ENCODE measurements at regions not wholly inside any gene's neighbourhood (a gene's known extent, or its start where the extent isn't known, plus 50 kb on each side); places are given as distances from the start of the nearest gene placed in this dataset.
"Not testable (repeated sequence)": the region's sequence is repeated elsewhere in the genome, so short reads cannot be mapped to it uniquely, and the experiment has no call there.

- H3K27me3 ChIP-seq (ENCODE audit: control insufficient read depth, insufficient read depth, low read length): no peaks in the 10 kb centered on the region
- no peaks in the 10 kb centered on the region for H3K36me3 ChIP-seq (ENCODE audit: control insufficient read depth, insufficient read depth, low read length)
- no peak overlapping the region for H3K9ac ChIP-seq (ENCODE audit: low read length)
- H3K4me3 ChIP-seq (ENCODE audit: low read length): no peak overlapping the region
- H3K9me3 ChIP-seq (ENCODE audit: control insufficient read depth, low read length): no peaks in the 10 kb centered on the region
- H3K4me1 ChIP-seq (ENCODE audit: control insufficient read depth, insufficient read depth, low read length): no peaks in the 10 kb centered on the region
Measured at GRCh38 chr10:65614956-65615565, 1310.8 kb upstream of the LRRTM3 start.

GRCh38 chr10:65618126-65618525 lies 1307.7 kb upstream of the LRRTM3 start:
- Histone ChIP-seq H3K9me3 (ENCODE audit: control insufficient read depth, low read length) (no peaks in the 10 kb centered on the region), H3K4me1 (ENCODE audit: control insufficient read depth, insufficient read depth, low read length) (no peaks in the 10 kb centered on the region), H3K9ac (ENCODE audit: low read length) (no peak overlapping the region), H3K27me3 (ENCODE audit: control insufficient read depth, insufficient read depth, low read length) (no peaks in the 10 kb centered on the region), H3K36me3 (ENCODE audit: control insufficient read depth, insufficient read depth, low read length) (no peaks in the 10 kb centered on the region), H3K4me3 (ENCODE audit: low read length) (no peak overlapping the region)

DNA sequence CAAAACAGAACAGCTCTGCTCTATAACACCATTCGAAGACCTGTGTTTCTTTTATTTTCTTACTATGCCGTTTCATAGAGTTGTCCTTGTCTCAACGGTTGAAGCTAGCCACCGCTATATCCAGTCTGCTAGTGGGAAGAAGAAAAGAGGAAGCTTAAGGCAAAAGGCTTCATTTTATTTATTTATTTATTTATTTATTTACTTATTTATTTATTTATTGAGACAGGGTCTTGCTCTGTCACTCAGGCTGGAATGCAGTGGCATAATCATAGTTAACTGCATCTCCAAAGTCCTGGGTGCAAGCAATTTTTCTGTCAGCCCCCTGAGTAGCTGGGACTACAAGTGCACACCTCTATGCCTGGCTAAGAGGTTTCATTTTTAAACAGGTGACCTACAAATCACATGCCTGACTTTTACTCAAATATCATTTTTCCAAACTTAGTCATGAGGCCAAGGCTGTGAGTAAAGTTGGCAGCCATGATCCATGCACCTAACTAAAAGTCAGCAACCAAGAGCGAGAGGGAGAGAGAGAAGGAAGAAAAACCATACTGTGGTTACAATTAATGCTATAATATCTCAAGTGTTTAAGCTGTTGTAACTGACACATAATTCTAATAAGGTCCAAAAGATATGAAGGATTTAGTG lies 1305.3 kb upstream of the LRRTM3 start:
- Histone ChIP-seq H3K4me1 (ENCODE audit: control insufficient read depth, insufficient read depth, low read length) (no peaks in the 10 kb centered on the region), H3K4me3 (ENCODE audit: low read length) (no peak overlapping the region), H3K9me3 (ENCODE audit: control insufficient read depth, low read length) (no peaks in the 10 kb centered on the region), H3K9ac (ENCODE audit: low read length) (no peak overlapping the region), H3K36me3 (ENCODE audit: control insufficient read depth, insufficient read depth, low read length) (no peaks in the 10 kb centered on the region), H3K27me3 (ENCODE audit: control insufficient read depth, insufficient read depth, low read length) (no peaks in the 10 kb centered on the region)

GRCh38 chr10:65622608-65623007 lies 1303.2 kb upstream of the LRRTM3 start:
- no peak overlapping the region for H3K9ac ChIP-seq (ENCODE audit: low read length)
- no peaks in the 10 kb centered on the region for H3K4me1 ChIP-seq (ENCODE audit: control insufficient read depth, insufficient read depth, low read length)
- no peaks in the 10 kb centered on the region for H3K36me3 ChIP-seq (ENCODE audit: control insufficient read depth, insufficient read depth, low read length)
- no peaks in the 10 kb centered on the region for H3K9me3 ChIP-seq (ENCODE audit: control insufficient read depth, low read length)
- no peaks in the 10 kb centered on the region for H3K27me3 ChIP-seq (ENCODE audit: control insufficient read depth, insufficient read depth, low read length)
- no peak overlapping the region for H3K4me3 ChIP-seq (ENCODE audit: low read length)

GRCh38 chr10:65628493-65629139 lies 1297.2 kb upstream of the LRRTM3 start:
- H3K4me3 ChIP-seq (ENCODE audit: low read length): no peak overlapping the region
- H3K27me3 ChIP-seq (ENCODE audit: control insufficient read depth, insufficient read depth, low read length): no peaks in the 10 kb centered on the region
- H3K9ac ChIP-seq (ENCODE audit: low read length): no peak overlapping the region
- H3K36me3 ChIP-seq (ENCODE audit: control insufficient read depth, insufficient read depth, low read length): no peaks in the 10 kb centered on the region
- no peaks in the 10 kb centered on the region for H3K4me1 ChIP-seq (ENCODE audit: control insufficient read depth, insufficient read depth, low read length)
- H3K9me3 ChIP-seq (ENCODE audit: control insufficient read depth, low read length): no peaks in the 10 kb centered on the region

DNA sequence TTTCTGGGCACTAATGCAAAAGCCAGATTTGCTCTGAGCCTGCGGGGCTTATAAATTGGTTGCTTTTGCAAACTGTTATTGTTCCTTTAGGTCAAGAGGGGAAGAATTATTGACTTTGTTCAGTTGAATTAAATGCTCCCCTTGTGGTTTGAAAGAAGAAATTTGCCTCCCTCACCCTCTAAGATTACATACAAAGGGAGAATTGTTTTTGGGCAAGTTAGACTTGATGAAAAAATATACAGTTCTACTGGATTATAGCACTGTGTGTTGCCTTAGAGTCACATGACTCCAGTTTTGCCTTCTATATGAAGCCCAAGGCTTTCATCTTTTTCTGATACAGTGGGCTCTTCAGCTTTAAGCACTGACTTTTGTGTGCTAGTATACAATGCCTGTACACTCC lies 1265.8 kb upstream of the LRRTM3 start:
- no peaks in the 10 kb centered on the region for H3K27me3 ChIP-seq (ENCODE audit: control insufficient read depth, insufficient read depth, low read length)
- no peaks in the 10 kb centered on the region for H3K4me1 ChIP-seq (ENCODE audit: control insufficient read depth, insufficient read depth, low read length)
- no peak overlapping the region for H3K4me3 ChIP-seq (ENCODE audit: low read length)
- no peaks in the 10 kb centered on the region for H3K36me3 ChIP-seq (ENCODE audit: control insufficient read depth, insufficient read depth, low read length)
- H3K9me3 ChIP-seq (ENCODE audit: control insufficient read depth, low read length): no peaks in the 10 kb centered on the region
- no peak overlapping the region for H3K9ac ChIP-seq (ENCODE audit: low read length)

DNA sequence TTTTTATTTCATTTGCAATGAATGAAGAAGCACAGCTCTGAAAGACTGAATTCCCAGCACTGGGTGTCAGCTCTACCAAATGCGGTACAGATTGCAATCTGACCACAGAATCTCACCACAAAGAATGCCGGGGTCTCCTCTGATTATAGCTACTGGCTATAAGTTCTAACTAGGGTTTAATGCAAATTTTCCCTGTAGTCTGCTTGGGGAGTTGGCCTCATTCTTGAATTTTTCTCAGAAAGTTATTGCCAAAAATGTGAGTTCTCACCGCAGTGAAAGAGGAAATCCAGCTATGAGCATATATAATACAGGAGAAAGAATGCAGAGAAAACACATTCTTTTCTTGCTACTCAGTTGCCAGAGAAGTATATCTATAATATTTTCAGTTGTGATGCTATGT lies 1255.7 kb upstream of the LRRTM3 start:
- Histone ChIP-seq H3K9me3 (ENCODE audit: control insufficient read depth, low read length) (no peaks in the 10 kb centered on the region), H3K4me1 (ENCODE audit: control insufficient read depth, insufficient read depth, low read length) (no peaks in the 10 kb centered on the region), H3K4me3 (ENCODE audit: low read length) (no peak overlapping the region), H3K27me3 (ENCODE audit: control insufficient read depth, insufficient read depth, low read length) (no peaks in the 10 kb centered on the region), H3K9ac (ENCODE audit: low read length) (no peak overlapping the region), H3K36me3 (ENCODE audit: control insufficient read depth, insufficient read depth, low read length) (no peaks in the 10 kb centered on the region)

- not testable (repeated sequence) for H3K36me3 ChIP-seq (ENCODE audit: control insufficient read depth, insufficient read depth, low read length); H3K27me3 ChIP-seq (ENCODE audit: control insufficient read depth, insufficient read depth, low read length); H3K4me1 ChIP-seq (ENCODE audit: control insufficient read depth, insufficient read depth, low read length); H3K9me3 ChIP-seq (ENCODE audit: control insufficient read depth, low read length); H3K9ac ChIP-seq (ENCODE audit: low read length); H3K4me3 ChIP-seq (ENCODE audit: low read length)
Measured at GRCh38 chr10:65670596-65670995, 1255.2 kb upstream of the LRRTM3 start.

GRCh38 chr10:65675236-65675635 lies 1250.6 kb upstream of the LRRTM3 start:
- no peaks in the 10 kb centered on the region for H3K9me3 ChIP-seq (ENCODE audit: control insufficient read depth, low read length)
- H3K27me3 ChIP-seq (ENCODE audit: control insufficient read depth, insufficient read depth, low read length): no peaks in the 10 kb centered on the region
- H3K9ac ChIP-seq (ENCODE audit: low read length): no peak overlapping the region
- H3K36me3 ChIP-seq (ENCODE audit: control insufficient read depth, insufficient read depth, low read length): no peaks in the 10 kb centered on the region
- H3K4me3 ChIP-seq (ENCODE audit: low read length): no peak overlapping the region
- no peaks in the 10 kb centered on the region for H3K4me1 ChIP-seq (ENCODE audit: control insufficient read depth, insufficient read depth, low read length)

GRCh38 chr10:65684896-65685295 lies 1240.9 kb upstream of the LRRTM3 start:
- no peak overlapping the region for H3K4me3 ChIP-seq (ENCODE audit: low read length)
- H3K27me3 ChIP-seq (ENCODE audit: control insufficient read depth, insufficient read depth, low read length): no peaks in the 10 kb centered on the region
- no peaks in the 10 kb centered on the region for H3K36me3 ChIP-seq (ENCODE audit: control insufficient read depth, insufficient read depth, low read length)
- H3K9me3 ChIP-seq (ENCODE audit: control insufficient read depth, low read length): no peaks in the 10 kb centered on the region
- H3K9ac ChIP-seq (ENCODE audit: low read length): no peak overlapping the region
- H3K4me1 ChIP-seq (ENCODE audit: control insufficient read depth, insufficient read depth, low read length): no peaks in the 10 kb centered on the region

GRCh38 chr10:65701168-65701776 lies 1224.6 kb upstream of the LRRTM3 start:
- H3K4me1 ChIP-seq (ENCODE audit: control insufficient read depth, insufficient read depth, low read length): no peaks in the 10 kb centered on the region
- no peaks in the 10 kb centered on the region for H3K27me3 ChIP-seq (ENCODE audit: control insufficient read depth, insufficient read depth, low read length)
- H3K36me3 ChIP-seq (ENCODE audit: control insufficient read depth, insufficient read depth, low read length): no peaks in the 10 kb centered on the region
- no peak overlapping the region for H3K4me3 ChIP-seq (ENCODE audit: low read length)
- no peaks in the 10 kb centered on the region for H3K9me3 ChIP-seq (ENCODE audit: control insufficient read depth, low read length)
- H3K9ac ChIP-seq (ENCODE audit: low read length): no peak overlapping the region

- Histone ChIP-seq H3K9me3 (ENCODE audit: control insufficient read depth, low read length) (no peaks in the 10 kb centered on the region), H3K27me3 (ENCODE audit: control insufficient read depth, insufficient read depth, low read length) (no peaks in the 10 kb centered on the region), H3K4me1 (ENCODE audit: control insufficient read depth, insufficient read depth, low read length) (no peaks in the 10 kb centered on the region), H3K36me3 (ENCODE audit: control insufficient read depth, insufficient read depth, low read length) (no peaks in the 10 kb centered on the region), H3K4me3 (ENCODE audit: low read length) (no peak overlapping the region), H3K9ac (ENCODE audit: low read length) (no peak overlapping the region)
Measured at GRCh38 chr10:65708057-65708456, 1217.8 kb upstream of the LRRTM3 start.

All from mucosa of stomach (tissue), 1 donor.